NOMO-1 treated with DMSO at 0.1 percent for 48 hours (cell line): ENCODE measurements at regions not wholly inside any gene's neighbourhood (a gene's known extent, or its start where the extent isn't known, plus 50 kb on each side); places are given as distances from the start of the nearest gene placed in this dataset.

Experiments
- DNase-seq: peaks from one replicate; lab custom pipeline; 2025; ENCODE audit not compliant: unreplicated experiment; lab: John Stamatoyannopoulos, UW

DNA sequence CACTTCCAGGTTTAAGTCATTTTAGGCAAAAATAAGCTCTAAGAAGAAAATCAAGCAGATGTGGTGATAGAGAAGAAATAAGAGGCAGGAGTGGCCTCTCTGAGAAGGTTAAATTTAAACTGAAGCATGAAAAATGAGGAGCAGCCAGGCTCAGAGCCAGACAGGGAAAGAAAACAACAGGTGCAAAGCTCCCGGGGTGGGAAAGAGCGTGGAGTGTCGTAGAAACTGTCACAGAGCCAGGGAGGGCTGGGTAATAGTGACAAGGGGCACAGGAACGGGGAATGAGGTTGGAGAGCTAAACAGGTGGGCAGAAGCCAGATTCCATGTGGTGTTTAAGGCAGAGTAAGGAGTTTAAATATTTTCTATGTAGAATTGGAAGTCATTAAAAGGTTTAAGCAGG lies 132.1 kb upstream of the BLID start:
- no peak for DNase-seq

DNA sequence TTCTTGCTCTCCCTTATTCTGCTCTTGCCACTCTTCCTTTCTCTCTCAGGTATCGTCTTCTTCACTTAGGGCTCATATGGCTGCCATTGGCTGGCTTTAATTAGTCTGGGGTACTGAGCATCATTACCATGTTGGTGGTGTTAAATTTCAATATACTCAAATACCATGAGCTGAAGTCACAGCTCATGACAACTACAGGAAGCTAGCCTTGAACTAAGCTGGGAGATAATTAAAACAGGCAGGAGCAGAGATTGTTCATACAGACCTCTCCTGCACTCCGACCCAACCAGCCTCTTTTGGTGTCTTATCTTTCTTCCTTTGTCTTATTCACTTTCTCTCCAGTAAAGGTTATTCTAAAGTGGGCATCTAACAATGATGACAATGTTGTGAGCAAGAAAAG lies 130.9 kb upstream of the BLID start:
- no peak for DNase-seq

DNA sequence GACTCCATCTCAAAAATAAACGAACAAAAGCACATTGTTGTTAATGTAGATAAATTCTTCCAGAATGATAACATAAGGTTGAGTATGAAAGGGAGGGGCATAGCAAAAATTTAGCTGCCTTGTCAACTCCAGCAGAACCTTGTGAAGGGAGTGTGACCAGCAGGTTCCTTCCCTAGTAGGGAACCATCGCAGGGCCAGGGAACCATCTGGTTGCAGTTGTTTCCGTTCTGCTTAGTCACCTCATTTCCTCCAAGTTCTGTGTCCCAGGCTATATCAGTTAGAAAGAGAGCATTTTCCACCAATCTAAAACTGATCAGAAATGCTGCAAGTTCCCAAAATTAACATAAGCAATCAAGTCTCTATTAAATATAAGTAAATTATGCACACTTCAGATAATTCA lies 126.7 kb upstream of the BLID start:
- DNase-seq = peak; percentile 49

DNA sequence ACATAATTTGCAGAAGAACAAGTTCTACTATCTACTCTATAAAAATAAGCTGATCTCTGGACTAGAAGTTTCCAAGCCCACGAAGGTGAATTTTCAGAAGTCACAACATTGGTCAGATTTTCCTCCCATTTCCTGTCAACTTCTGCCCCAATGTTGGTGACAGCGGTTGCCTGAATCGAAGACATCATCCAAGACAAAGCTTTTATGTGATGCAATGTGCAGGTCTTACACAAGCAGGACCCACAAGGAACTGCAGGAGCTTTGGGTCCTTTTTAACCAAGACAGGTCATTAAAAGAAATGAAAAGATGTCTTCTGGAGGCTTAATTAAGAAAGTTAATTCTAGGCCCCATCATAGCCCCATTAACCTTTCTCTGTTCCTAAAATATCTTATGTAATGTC lies 125.6 kb upstream of the BLID start:
- peak; percentile 53 for DNase-seq

DNA sequence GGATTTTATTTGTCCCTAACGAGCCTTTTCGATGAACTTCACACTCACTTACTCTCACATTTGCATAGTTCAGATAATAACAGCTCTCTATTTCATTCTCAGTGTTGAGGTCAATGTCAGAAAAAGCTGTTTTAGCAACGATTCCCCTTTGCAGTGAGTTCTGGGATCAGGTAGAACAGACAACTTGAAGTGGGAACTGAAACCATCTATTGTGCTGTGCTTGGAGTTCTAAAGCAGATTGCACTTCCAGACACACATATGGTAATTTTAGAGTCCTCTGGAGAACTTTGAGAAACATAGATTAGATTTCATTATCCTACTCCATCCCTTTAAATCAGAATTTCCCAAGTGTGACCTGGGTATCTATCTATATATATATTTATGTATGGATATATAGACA lies 124.6 kb upstream of the BLID start:
- DNase-seq = peak; percentile 50

DNA sequence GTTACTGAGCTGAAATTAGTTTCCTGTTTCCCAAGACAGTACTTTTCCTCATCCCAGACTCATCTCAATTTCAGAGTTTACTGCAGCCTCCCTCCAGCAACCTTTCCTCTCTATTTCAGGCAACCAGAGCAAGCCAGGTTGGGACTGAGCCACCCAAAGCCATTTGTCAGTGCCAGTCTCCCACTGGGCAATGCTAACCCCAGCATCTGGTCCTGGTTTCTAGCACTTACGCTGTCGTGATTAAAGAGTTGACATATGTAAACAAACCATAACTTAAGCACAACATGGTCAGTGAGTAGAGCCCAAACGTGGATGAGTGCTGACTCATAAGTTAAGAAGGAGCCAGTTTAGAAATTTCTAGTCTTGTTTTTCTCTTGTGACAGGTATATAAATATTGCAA lies 119.6 kb upstream of the BLID start:
- DNase-seq = no peak

DNA sequence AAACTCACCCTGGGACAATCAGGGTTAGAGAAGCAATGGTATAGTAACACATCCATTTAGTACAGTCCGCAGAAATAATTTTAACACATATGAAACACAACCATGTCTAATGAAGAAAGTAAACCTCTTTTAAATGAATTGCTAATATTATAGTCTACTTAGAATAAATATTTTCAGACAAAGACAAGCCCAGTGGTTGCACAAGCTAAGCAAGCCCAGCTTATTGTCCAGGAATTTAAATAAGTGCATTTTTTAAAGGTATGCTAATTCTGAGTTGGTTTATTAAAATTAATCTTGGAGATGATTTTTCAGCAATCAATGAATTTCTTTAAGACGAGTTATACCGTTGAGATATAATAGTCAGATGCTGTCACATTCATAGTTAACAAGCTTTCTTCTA lies 118.8 kb upstream of the BLID start:
- DNase-seq = no peak

DNA sequence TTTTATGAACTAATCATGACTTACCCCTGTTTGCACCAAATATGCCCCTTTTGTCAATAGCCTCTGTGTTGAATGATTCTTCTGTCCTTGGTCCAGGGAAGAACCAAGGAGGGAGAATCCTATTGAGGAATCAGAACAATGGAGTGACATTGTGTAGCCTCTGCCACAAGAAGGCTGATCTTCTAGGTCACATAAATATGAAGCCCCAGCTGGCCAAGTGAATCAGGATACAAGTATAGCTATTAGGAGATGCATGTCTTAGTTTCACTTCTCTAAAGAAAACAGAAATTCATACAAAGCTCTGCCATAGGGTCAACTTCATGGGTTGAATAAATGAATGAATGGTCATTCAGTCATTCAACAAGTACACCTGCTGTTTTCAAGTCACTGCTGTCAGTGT lies 118.2 kb upstream of the BLID start:
- DNase-seq = peak; percentile 76

DNA sequence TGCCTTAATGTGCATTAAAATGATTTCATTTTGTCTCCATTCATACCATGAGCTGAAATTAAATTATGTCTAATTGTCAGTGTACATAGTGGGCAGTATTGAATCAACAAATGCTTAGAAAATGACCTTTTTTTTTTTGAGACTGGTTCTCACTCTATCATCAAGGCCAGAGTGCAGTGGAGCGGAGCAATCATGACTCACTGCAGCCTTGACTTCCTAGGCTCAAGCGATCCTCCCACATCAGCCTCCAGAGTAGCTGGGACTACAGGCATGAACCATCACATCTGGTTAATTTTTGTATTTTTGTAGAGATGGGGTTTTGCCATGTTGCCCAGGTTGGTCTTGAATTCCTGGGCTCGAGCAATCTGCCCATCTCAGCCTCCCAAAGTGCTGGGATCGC lies 117.0 kb upstream of the BLID start:
- DNase-seq = no peak

DNA sequence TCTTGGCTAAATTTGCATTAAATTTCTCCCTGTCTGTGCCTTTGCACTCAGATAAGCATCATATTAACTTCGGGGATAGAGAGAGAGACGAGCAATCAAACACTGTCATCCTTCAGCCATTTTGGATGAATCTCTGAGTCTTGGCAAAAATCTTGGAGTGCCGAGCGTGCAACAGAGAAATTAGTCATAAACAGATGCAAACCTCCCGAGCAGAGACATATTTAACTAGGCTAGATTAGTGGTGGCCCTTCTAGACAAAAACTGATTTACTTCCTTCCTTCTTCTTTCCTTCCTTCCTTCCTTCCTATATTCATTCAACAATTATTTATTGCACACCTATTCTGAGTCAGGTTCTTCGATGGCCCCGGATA lies 114.4 kb upstream of the BLID start:
- no peak for DNase-seq

DNA sequence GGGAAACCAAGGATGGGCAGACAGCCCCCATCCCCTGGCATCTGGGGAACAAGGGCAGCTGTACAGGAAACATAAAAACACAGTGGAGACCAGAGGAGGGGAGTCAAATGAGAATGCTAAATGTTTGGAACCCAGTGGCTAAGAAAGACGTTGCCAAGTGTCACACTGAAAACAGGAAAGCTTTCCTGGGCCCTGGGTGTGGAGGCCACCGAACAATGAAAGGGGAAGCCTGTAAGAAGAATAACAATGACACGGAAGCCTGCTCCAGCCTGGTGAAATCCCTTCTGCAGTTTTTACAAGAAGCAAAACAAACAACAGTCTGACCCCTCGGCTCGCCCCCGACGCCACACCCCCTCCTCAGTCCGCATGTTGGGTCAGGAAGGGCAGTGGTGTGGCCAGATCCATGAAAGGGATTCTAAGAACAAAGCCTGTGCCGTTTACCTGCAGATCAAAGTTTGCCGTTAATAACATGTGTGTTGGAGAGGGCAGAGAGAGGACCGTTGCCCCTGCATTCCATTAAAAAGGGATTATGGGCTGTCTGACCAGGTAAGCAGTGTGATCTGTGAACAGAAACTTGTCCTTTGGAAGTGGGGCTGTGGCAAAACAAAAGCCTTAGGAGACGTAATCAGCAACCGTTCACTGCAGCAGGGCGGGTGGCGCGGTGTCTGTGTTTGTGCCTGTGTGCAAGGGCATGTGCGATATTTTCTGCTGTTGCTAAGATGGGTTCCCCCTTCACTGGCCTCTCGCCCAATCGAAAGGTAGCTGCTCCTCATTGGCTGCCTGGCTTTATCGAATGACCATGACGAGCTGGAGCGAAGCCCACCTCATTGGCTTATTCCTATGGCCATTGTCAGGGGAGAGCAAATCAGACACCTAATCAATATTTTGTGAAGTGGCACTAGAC lies 113.7 kb upstream of the BLID start:
- DNase-seq = no peak

DNA sequence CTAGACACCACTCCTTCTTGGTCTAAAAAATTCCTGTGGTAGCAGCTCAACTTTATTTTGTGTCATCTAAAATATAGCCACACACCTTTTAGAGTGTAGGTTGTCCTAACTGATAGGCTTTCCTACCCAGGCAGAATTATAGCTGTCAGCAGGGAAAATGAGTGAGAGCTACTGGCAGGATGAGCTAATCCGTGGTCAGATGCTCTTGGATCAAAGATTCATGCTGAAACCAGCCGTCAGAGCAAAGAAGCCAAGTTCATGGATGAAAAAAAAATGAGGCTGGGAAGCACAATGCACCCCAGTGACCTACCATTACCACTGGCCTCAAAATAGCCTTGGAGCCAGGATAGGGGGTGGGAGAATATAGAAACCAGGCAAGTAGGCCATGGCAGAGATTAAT lies 113.1 kb upstream of the BLID start:
- DNase-seq = no peak

DNA sequence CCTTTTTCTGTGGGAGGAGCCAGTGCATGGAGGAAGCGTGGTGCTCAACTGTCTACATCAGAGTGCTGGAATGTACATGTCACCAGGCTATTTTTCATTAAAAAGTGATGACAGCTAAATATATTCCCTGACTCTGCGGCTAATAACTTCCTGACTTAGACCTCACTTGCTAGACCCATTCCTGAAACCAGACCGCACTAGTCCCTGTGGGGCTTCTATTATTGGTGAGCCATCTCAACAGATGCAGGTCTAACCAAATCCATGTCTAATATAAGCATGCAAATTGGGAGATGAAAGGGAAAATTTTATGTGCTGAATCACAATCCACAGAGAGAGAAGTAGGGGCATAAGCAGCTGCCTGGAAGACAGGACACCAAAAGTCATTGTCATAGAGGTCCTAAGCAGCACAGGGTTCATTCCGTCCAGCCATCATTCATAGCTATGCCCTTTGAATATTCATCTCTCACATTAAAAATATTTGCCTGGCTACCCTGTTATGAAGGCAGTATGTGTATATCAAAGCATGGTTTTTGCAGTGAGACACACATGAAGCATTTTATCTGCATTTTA lies 110.9 kb upstream of the BLID start:
- no peak for DNase-seq

DNA sequence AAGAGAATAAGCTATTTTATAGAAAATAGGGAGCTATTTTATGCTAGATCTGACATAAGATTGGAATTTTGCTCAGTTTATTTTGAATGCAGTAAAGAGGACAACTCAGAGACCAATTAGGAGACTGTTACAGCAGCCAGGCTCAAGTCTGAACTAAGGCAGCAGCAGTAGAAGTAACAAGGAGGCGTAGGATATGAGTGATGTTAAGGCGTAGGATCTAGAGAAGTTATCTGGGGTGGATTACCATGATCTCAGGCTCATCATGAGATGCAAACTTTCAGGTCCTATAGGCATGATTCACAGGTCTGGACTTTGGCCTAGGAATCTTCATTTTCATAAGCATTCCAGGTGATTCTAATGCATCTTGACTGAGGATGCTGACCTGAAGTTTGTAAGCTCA lies 108.9 kb upstream of the BLID start:
- no peak for DNase-seq

DNA sequence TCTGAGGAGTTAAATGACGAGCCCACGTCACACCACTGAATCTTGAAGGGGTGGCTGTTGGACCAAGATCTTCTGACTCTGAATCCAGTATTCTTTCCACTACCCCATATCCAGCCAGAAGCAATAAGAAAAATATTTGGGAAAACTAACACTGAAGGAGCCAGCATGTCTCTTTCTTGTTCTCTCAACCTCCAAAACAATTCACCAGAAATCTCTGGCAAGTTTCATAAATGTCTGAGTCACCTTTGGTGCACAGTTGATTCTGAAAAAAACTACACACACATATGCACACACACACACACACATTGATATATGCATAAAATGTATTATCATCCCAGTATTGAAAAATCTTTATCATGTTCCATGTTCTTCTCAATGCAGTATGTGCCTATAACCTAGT lies 104.3 kb upstream of the BLID start:
- no peak for DNase-seq

DNA sequence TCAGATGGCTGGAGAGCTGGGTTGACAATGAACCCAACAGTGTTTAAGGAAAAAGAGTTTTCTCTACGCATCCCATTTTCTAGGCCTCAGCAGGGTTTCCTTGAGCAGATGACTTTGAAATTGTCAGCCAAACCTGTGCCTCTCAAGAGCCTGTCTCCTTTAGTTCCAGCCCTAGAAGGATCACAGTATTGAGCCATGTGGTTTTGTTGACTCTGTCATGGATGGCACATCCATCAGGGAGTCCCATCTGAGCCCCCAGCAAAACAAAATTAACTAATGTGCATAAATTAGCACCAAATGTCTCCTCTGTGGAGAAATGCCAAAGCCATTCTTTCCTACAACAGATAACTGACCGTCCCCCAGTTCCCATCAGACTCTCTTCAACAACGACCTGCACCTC lies 103.8 kb upstream of the BLID start:
- no peak for DNase-seq

DNA sequence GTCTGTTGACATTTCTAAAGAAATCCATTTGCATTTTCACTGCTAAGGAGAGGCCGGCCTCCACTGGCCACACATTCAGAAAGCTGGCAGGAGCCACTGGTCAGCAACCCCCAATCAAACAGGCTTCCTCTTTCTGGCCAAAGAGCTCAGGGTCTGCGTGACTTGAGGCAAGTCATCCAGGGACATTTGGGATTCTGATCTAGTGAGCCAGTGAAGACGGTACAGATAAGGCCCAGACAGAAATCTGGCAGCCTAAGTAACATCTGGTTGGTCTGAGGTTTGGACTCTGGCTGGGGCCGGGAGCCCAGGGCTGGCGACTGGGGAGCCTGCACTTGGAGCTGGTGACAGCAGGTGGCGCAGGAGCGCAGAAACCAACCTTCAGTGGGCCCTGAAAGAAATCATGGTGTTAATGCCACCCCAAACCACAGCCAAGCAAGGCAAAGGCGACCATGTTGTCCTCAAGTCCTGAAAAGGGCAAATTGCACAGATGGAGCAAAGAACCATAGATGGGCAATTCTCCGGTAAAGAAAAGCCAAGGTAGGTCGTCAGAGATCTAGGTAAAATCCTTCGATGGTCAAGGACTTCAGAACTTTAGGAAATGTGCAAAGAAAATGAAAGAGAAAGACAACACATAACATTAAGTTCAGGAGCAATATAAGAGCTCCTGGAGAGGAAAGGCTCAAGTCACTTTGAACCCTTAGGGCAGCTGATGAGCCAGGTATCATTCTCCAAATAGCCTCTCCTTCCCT lies 99.4 kb upstream of the BLID start:
- peak; percentile 65 for DNase-seq

DNA sequence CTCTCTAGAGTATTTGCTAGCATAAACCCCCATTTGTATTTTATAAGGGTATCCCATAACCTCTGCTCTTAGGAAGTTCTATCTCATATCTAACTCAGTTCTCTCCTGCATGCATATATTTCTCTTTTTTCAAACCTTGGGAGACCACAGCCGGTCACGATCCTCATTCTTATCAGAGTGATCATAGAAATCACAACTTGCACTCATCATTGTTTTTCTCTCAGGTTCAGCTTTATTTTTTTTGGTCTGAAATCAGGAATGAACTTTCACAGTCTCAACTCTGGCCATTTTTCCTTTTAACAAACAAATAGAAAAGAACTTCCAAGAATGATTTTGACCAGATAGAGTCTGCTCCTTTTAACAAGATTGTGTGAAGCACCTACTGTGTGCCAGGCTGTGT lies 98.6 kb upstream of the BLID start:
- DNase-seq = no peak

DNA sequence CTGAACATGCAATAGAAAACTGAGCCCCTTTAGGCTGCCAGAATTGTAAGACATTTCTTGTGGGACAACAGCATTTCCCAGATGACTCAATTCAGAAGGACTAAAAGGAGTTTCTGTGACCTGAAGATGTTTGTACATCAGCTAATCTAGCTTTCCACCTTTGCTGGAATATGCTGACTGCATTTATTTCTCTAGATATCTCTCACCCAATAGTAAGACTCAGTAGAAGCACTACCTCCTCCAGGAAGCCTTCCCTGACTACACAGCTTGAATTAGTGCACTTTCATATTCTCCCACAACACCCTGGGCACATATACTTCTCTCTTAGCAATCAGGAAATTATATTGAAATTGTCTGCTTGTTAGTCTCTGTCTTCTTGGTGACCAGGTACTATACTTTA lies 98.1 kb upstream of the BLID start:
- no peak for DNase-seq

DNA sequence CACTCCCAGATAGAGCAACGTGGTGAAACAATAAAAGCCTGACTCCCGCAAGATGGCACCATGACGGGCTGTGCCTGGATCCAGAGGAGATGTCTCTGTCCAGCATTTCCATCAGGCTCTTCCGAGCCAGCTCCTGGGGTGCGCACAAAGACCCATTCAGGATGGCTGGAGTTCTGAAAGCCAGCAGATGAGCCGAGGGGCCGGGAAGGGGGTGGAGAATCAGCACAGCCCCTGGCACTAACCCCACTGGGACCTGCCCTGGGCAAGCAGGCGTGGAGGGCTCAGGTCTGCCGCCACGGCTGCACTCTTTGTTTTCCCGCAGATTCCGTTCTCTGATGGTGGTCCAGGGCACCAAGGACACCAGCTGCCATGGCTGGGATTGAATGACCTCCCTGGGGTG lies 97.2 kb upstream of the BLID start:
- no peak for DNase-seq

DNA sequence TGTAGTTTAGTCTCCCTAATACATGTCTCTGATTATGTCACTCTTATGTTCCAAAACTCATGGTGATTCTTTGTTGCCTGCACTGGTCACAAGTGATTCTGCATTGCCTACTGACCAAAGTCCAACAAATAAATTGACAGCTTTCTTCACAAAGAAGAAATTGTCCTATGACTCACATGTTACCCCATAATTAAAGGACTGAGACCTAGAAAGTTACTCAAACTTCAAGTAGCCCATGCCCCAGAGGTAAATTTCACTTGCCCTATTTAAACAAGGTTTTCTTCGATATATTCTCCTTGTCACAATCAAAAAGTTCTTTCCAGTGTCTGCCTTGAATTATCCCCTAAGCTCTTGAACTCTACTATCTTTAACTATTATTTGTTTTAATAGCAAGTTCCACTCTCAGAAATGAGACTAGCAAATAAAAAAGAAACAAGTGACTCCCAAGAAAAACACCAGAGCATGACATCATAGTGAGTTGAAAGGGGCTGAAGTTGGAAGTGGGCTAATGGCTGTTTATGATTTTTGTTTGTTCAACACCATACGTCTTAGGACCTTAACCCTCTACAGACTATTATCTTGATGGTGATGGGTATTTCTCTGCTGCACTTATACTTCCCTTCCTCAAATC lies 94.5 kb upstream of the BLID start:
- DNase-seq = peak; percentile 52
